HG03571 (cell line): ENCODE measurements at regions not wholly inside any gene's neighbourhood (a gene's known extent, or its start where the extent isn't known, plus 50 kb on each side); places are given as distances from the start of the nearest gene placed in this dataset.

ENCODE experiments used
- ATAC-seq: cut with Tn5 transposase; IDR thresholded peaks from one replicate; pipeline ENCODE4 v1.9.1; 2021; ENCODE audit not compliant: unreplicated experiment

- ATAC-seq: no peak
Observed at GRCh38 chr2:81703831-81704230, 1399.3 kb upstream of the LRRTM1 start.

GRCh38 chr2:81692566-81692965, 1388.0 kb upstream of the LRRTM1 start:
- no peak for ATAC-seq

GRCh38 chr2:81675641-81676040, 1371.1 kb upstream of the LRRTM1 start:
- ATAC-seq: no peak

- ATAC-seq: no peak
Observed at GRCh38 chr2:81672923-81673322, 1368.4 kb upstream of the LRRTM1 start.

GRCh38 chr2:81672516-81672915, 1368.0 kb upstream of the LRRTM1 start:
- ATAC-seq: no peak

- ATAC-seq: no peak
Observed at GRCh38 chr2:81670885-81671284, 1366.3 kb upstream of the LRRTM1 start.

GRCh38 chr2:81661081-81661480, 1356.5 kb upstream of the LRRTM1 start:
- no peak for ATAC-seq

GRCh38 chr2:81658227-81658626, 1353.7 kb upstream of the LRRTM1 start:
- no peak for ATAC-seq

GRCh38 chr2:81650048-81650971, 1345.8 kb upstream of the LRRTM1 start:
- ATAC-seq: no peak

GRCh38 chr2:81648806-81649205, 1344.3 kb upstream of the LRRTM1 start:
- no peak for ATAC-seq

- ATAC-seq: no peak
Observed at GRCh38 chr2:81648370-81648769, 1343.8 kb upstream of the LRRTM1 start.

GRCh38 chr2:81647715-81648230, 1343.2 kb upstream of the LRRTM1 start:
- ATAC-seq: no peak

GRCh38 chr2:81645745-81646301, 1341.3 kb upstream of the LRRTM1 start:
- no peak for ATAC-seq

- ATAC-seq: no peak
Observed at GRCh38 chr2:81644189-81644588, 1339.6 kb upstream of the LRRTM1 start.

GRCh38 chr2:81624825-81625224, 1320.3 kb upstream of the LRRTM1 start:
- ATAC-seq: no peak

GRCh38 chr2:81600088-81600487, 1295.5 kb upstream of the LRRTM1 start:
- ATAC-seq: no peak

GRCh38 chr2:81598453-81598852, 1293.9 kb upstream of the LRRTM1 start:
- no peak for ATAC-seq

- no peak for ATAC-seq
Observed at GRCh38 chr2:81589406-81589805, 1284.9 kb upstream of the LRRTM1 start.

- ATAC-seq: no peak
Observed at GRCh38 chr2:81583311-81584108, 1279.0 kb upstream of the LRRTM1 start.

- ATAC-seq: no peak
Observed at GRCh38 chr2:81576713-81577112, 1272.2 kb upstream of the LRRTM1 start.

- no peak for ATAC-seq
Observed at GRCh38 chr2:81551040-81551634, 1246.6 kb upstream of the LRRTM1 start.
